Mammary epithelial cell (primary cell): ENCODE measurements at regions not wholly inside any gene's neighbourhood (a gene's known extent, or its start where the extent isn't known, plus 50 kb on each side); places are given as distances from the start of the nearest gene placed in this dataset.

ENCODE experiments used
- CTCF ChIP-seq, 2 donors: IDR thresholded peaks in 1 of 2; conservative IDR thresholded peaks in 1 of 2; 2 replicates each; pipeline ENCODE4 v1.5.1; 2011 to 2012; ENCODE audit warnings: inconsistent platforms in 2 of 2, low read length in 2 of 2, mild to moderate bottlenecking in 2 of 2, control low read depth in 1 of 2, low read depth in 1 of 2; ENCODE audit not compliant: insufficient read depth in 1 of 2; ENCODE audit errors: extremely low read depth in 1 of 2
- EZH2 ChIP-seq: IDR thresholded peaks from 2 replicates; pipeline ENCODE4 v1.6.1; 2012; ENCODE audit warnings: low read length, inconsistent platforms, borderline replicate concordance

GRCh38 chr3:99339222-99339621, 299.2 kb upstream of the COL8A1 start:
- TF ChIP-seq CTCF (conservative IDR thresholded peaks at IDR 0.05 in 1 of 2, IDR thresholded peaks at IDR 0.05 in 1 of 2; ENCODE audit: extremely low read depth in 1 of 2, insufficient read depth in 1 of 2, low read depth in 1 of 2, low read length in 2 of 2) (no peak), EZH2 (no peak)
